Neural cell (in vitro differentiated cells): ENCODE measurements at regions not wholly inside any gene's neighbourhood (a gene's known extent, or its start where the extent isn't known, plus 50 kb on each side); places are given as distances from the start of the nearest gene placed in this dataset.

Source experiments
- H2AFZ ChIP-seq: fragments of 200-600, 300-800 bp; sonication (generic), shearing (Covaris generic); 2 replicates; pipeline ENCODE4 v1.6.0; 2014; ENCODE audit warnings: low read depth, mild to moderate bottlenecking, antibody characterized with exemption, low read length, moderate library complexity
- H3F3A ChIP-seq: fragments of 200-600 bp; shearing (Covaris generic); 2 replicates; pipeline ENCODE4 v1.6.1; 2016; ENCODE audit warnings: mild to moderate bottlenecking, moderate library complexity, mixed read lengths, antibody characterized with exemption, low read length; ENCODE audit not compliant: insufficient read depth, poor library complexity, severe bottlenecking
- H3K27ac ChIP-seq: fragments of 200-600, 300-800 bp; sonication (generic), shearing (Covaris generic); 2 replicates; pipeline ENCODE4 v1.5.1; 2014; ENCODE audit warnings: mild to moderate bottlenecking, low read length, moderate library complexity
- H3K27me3 ChIP-seq: fragments of 300-800, 200-600 bp; sonication (generic), shearing (Covaris generic); 2 replicates; pipeline ENCODE4 v1.6.0; 2014; ENCODE audit warnings: mild to moderate bottlenecking, low read depth, low read length, moderate library complexity; ENCODE audit not compliant: insufficient read depth
- H3K36me3 ChIP-seq: fragments of 300-800, 200-600 bp; sonication (generic), shearing (Covaris generic); 2 replicates; pipeline ENCODE4 v1.5.1; 2014; ENCODE audit warnings: mild to moderate bottlenecking, antibody characterized with exemption, low read length, moderate library complexity; ENCODE audit not compliant: insufficient read depth
- H3K4me2 ChIP-seq: fragments of 300-800, 200-600 bp; sonication (generic), shearing (Covaris generic); 2 replicates; pipeline ENCODE4 v1.6.0; 2014; ENCODE audit warnings: mild to moderate bottlenecking, low read length
- H3K4me3 ChIP-seq: fragments of 300-800, 200-600 bp; sonication (generic), shearing (Covaris generic); 2 replicates; pipeline ENCODE4 v1.5.1; 2014; ENCODE audit warnings: mild to moderate bottlenecking, low read length, moderate library complexity
- H3K79me2 ChIP-seq: fragments of 200-600 bp; shearing (Covaris generic); replicated peaks from 2 replicates; pipeline ENCODE4 v1.6.0; 2014; ENCODE audit warnings: mild to moderate bottlenecking, low read length, moderate library complexity; ENCODE audit not compliant: insufficient read depth
- H3K9ac ChIP-seq: fragments of 300-800, 200-600 bp; sonication (generic), shearing (Covaris generic); 2 replicates; pipeline ENCODE4 v1.6.1; 2016; ENCODE audit warnings: mild to moderate bottlenecking, low read length, mixed read lengths
- H3K9me2 ChIP-seq: fragments of 200-600 bp; shearing (Covaris generic); 2 replicates; pipeline ENCODE4 v1.6.1; 2016; ENCODE audit warnings: mild to moderate bottlenecking, low read length, mixed read lengths; ENCODE audit not compliant: insufficient read depth
- H3K9me3 ChIP-seq: fragments of 200-600, 300-800 bp; sonication (generic), shearing (Covaris generic); 2 replicates; pipeline ENCODE4 v1.6.1; 2016; ENCODE audit warnings: mild to moderate bottlenecking, mixed run types, low read length, moderate library complexity, mixed read lengths
- H4K20me1 ChIP-seq: fragments of 200-600 bp; shearing (Covaris generic); 2 replicates; pipeline ENCODE4 v1.6.1; 2016; ENCODE audit warnings: mild to moderate bottlenecking, mixed run types; ENCODE audit not compliant: insufficient read depth
- CTCF ChIP-seq: fragments of 450-650 bp; IDR thresholded peaks from 2 replicates; pipeline ENCODE4 v1.5.1; 2014; ENCODE audit warnings: antibody characterized with exemption, mild to moderate bottlenecking, moderate library complexity; ENCODE audit not compliant: poor library complexity, severe bottlenecking
- EP300 ChIP-seq: fragments of 450-650 bp; conservative IDR thresholded peaks from 2 replicates; pipeline ENCODE4 v1.6.1; 2014; ENCODE audit warnings: antibody characterized with exemption, mild to moderate bottlenecking, moderate library complexity; ENCODE audit not compliant: poor library complexity, severe bottlenecking
- EZH2 ChIP-seq: fragments of 200-600, 300-800 bp; shearing (Covaris generic), sonication (generic); IDR thresholded peaks from 2 replicates; pipeline ENCODE4 v1.6.1; 2014; ENCODE audit warnings: antibody characterized with exemption, low read length, borderline replicate concordance, mild to moderate bottlenecking; ENCODE audit not compliant: insufficient read depth, poor library complexity, severe bottlenecking
- MXI1 ChIP-seq: fragments of 450-650 bp; conservative IDR thresholded peaks from 2 replicates; pipeline ENCODE4 v1.6.1; 2014; ENCODE audit warnings: antibody characterized with exemption, mild to moderate bottlenecking; ENCODE audit not compliant: poor library complexity, severe bottlenecking
- POLR2AphosphoS5 ChIP-seq: IDR thresholded peaks from 2 replicates; pipeline ENCODE4 v1.6.1; 2012
- RAD21 ChIP-seq: fragments of 450-650 bp; conservative IDR thresholded peaks from 2 replicates; pipeline ENCODE4 v1.6.1; 2014; ENCODE audit warnings: antibody characterized with exemption, mild to moderate bottlenecking, moderate library complexity
- REST ChIP-seq: IDR thresholded peaks from 2 replicates; pipeline ENCODE4 v1.6.1; 2012; ENCODE audit warnings: borderline replicate concordance
- SMC3 ChIP-seq: fragments of 450-650 bp; conservative IDR thresholded peaks from 2 replicates; pipeline ENCODE4 v1.6.1; 2014; ENCODE audit warnings: antibody characterized with exemption, mild to moderate bottlenecking, moderate library complexity; ENCODE audit not compliant: poor library complexity
- TAF1 ChIP-seq: IDR thresholded peaks from 2 replicates; pipeline ENCODE4 v1.6.1; 2012; ENCODE audit warnings: low read depth

- Histone ChIP-seq H3K9me2 (no peaks in the 10 kb centered on the region), H3F3A (no peaks in the 10 kb centered on the region), H3K9ac (no peak overlapping the region), H3K27ac (no peak overlapping the region), H3K4me2 (no peak overlapping the region), H4K20me1 (no peaks in the 10 kb centered on the region), H3K27me3 (no peaks in the 10 kb centered on the region), H3K9me3 (peaks cover 5% of the 10 kb centered on the region), H2AFZ (no peak overlapping the region), H3K4me3 (no peak overlapping the region), H3K36me3 (no peaks in the 10 kb centered on the region), H3K79me2 (no peaks in the 10 kb centered on the region)
- no peak for TF ChIP-seq REST
- no peak for TF ChIP-seq SMC3
- no peak for TF ChIP-seq CTCF
- TF ChIP-seq MXI1: no peak
- no peak for TF ChIP-seq POLR2AphosphoS5
- TF ChIP-seq TAF1: no peak
- TF ChIP-seq RAD21: no peak
- TF ChIP-seq EP300: no peak
- no peak for TF ChIP-seq EZH2
These were observed 173.4 kb upstream of the RGS18 start for GRCh38 chr1:191984856-191985255.

- no peaks in the 10 kb centered on the region for H3K9me2 ChIP-seq
- H3K4me2 ChIP-seq: no peak overlapping the region
- no peaks in the 10 kb centered on the region for H3F3A ChIP-seq
- H3K9me3 ChIP-seq: no peaks in the 10 kb centered on the region
- no peaks in the 10 kb centered on the region for H3K36me3 ChIP-seq
- no peaks in the 10 kb centered on the region for H3K79me2 ChIP-seq
- no peak overlapping the region for H3K27ac ChIP-seq
- no peaks in the 10 kb centered on the region for H4K20me1 ChIP-seq
- no peak for TF ChIP-seq MXI1
- TF ChIP-seq RAD21: no peak
- TF ChIP-seq TAF1: no peak
- no peak for TF ChIP-seq SMC3
- no peak for TF ChIP-seq EZH2
- TF ChIP-seq POLR2AphosphoS5: no peak
- TF ChIP-seq REST: no peak
- TF ChIP-seq CTCF: no peak
- TF ChIP-seq EP300: no peak
- no peak overlapping the region for H2AFZ ChIP-seq
- H3K9ac ChIP-seq: no peak overlapping the region
- H3K4me3 ChIP-seq: no peak overlapping the region
- no peaks in the 10 kb centered on the region for H3K27me3 ChIP-seq
These were observed 166.1 kb upstream of the RGS18 start for GRCh38 chr1:191992118-191992517.
